ENCODE measurements at regions not wholly inside any gene's neighbourhood (a gene's known extent, or its start where the extent isn't known, plus 50 kb on each side); places are given as distances from the start of the nearest gene placed in this dataset.
A peak's percentile ranks its signal among the peaks of the same experiment; 100 is the strongest.

DNA sequence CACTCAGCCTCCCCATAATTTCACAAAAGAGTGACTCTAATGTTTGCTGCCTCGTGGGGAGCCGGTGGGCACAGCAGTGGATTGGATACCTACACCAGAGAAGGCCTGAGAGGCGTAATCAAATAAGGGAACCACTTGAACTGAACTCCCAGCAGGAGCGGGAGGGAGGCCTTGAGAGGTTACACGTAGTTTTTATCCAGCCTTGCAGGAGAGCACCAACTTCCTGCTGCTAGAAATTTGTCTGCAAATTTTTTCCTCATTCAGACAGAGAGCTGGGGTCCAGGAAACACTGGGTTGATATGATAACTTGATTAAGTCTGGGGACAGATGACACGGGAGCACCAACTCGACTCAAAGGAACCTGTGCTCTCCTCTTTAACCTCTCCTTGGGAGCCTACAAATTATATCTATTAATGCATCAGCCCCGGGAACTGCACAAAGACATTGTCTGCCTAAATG lies 69.8 kb downstream of the HES1 start:
- H3K9me3 ChIP-seq (ENCODE audit: control insufficient read depth, low read depth, low read length), result no peaks in the 10 kb centered on the region
- no peak overlapping the region for H4K91ac ChIP-seq (ENCODE audit: insufficient read length, low read depth, low read length)
- H3T11ph ChIP-seq (ENCODE audit: low read length), result no peak overlapping the region
- no peaks in the 10 kb centered on the region; the same call in 1 of the 2 replicates for H3K27me3 ChIP-seq (ENCODE audit: insufficient read depth, low read length)
- H2BK12ac ChIP-seq (ENCODE audit: insufficient read length, low read depth, low read length), result no peak overlapping the region
- H2BK20ac ChIP-seq (ENCODE audit: low read depth, low read length, poor library complexity, severe bottlenecking), result no peak overlapping the region
- Mint-ChIP-seq H3K27ac (no peak overlapping the region), H3K4me1 (peaks cover 26 to 30% of the 10 kb centered on the region in 2 experiments), H3K9me3 (no peaks in the 10 kb centered on the region; a peak in 1 of 5 replicates), H3K4me3 (no peak overlapping the region), H3K36me3 (ENCODE audit: insufficient read depth in 1 of 3, low read depth in 3 of 3) (no peaks in the 10 kb centered on the region), H3K27me3 (ENCODE audit: low read depth) (peaks cover 25% of the 10 kb centered on the region)
- H4K5ac ChIP-seq (ENCODE audit: insufficient read length, low read depth, low read length), result no peak overlapping the region
- no peak overlapping the region for H3K4ac ChIP-seq (ENCODE audit: low read depth, low read length)
- no peak overlapping the region for H3K4me2 ChIP-seq (ENCODE audit: insufficient read depth, insufficient read length, low read length)
- no peak overlapping the region for H2BK5ac ChIP-seq (ENCODE audit: insufficient read length, low read length)
- 0 out of 2 replicates have a peak, but pooled peaks cover 2% of the 10 kb centered on the region for H3K4me1 ChIP-seq (ENCODE audit: insufficient read depth, low read length)
- no peak overlapping the region for H3K56ac ChIP-seq (ENCODE audit: insufficient read length, low read depth, low read length)
- DNase-seq, result peak; percentile 50
- H3K79me2 ChIP-seq (ENCODE audit: insufficient read depth, low read length), result no peaks in the 10 kb centered on the region
- no peaks in the 10 kb centered on the region for H4K20me1 ChIP-seq (ENCODE audit: control insufficient read depth, insufficient read depth, insufficient read length)
- H3K18ac ChIP-seq (ENCODE audit: insufficient read length, low read depth, low read length), result no peak overlapping the region
- H3K79me1 ChIP-seq (ENCODE audit: insufficient read depth, low read depth, low read length, poor library complexity, severe bottlenecking), result no peaks in the 10 kb centered on the region
- no peak overlapping the region for H4K8ac ChIP-seq (replicated peaks; ENCODE audit: insufficient read length, low read depth, low read length)
- TF ChIP-seq, protein P1, sequence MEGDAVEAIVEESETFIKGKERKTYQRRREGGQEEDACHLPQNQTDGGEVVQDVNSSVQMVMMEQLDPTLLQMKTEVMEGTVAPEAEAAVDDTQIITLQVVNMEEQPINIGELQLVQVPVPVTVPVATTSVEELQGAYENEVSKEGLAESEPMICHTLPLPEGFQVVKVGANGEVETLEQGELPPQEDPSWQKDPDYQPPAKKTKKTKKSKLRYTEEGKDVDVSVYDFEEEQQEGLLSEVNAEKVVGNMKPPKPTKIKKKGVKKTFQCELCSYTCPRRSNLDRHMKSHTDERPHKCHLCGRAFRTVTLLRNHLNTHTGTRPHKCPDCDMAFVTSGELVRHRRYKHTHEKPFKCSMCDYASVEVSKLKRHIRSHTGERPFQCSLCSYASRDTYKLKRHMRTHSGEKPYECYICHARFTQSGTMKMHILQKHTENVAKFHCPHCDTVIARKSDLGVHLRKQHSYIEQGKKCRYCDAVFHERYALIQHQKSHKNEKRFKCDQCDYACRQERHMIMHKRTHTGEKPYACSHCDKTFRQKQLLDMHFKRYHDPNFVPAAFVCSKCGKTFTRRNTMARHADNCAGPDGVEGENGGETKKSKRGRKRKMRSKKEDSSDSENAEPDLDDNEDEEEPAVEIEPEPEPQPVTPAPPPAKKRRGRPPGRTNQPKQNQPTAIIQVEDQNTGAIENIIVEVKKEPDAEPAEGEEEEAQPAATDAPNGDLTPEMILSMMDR (conservative IDR thresholded peaks at IDR 0.05), result no peak
- no peak overlapping the region for H3K14ac ChIP-seq (ENCODE audit: insufficient read depth, low read length)
- H3K23me2 ChIP-seq (ENCODE audit: insufficient read length, low read depth, low read length, poor library complexity, severe bottlenecking), result no peaks in the 10 kb centered on the region
- H2BK120ac ChIP-seq (ENCODE audit: low read depth, low read length, poor library complexity, severe bottlenecking), result no peak overlapping the region
- no CpG with 5 or more reads among the region's 8 CpGs for WGBS (ENCODE audit: extremely low coverage, insufficient read length, low lambda C conversion rate)
- no peak overlapping the region for H2AFZ ChIP-seq (ENCODE audit: low read length)
- H3K9ac ChIP-seq (ENCODE audit: extremely low read depth, insufficient read length, low read length), result no peak overlapping the region
- no peak overlapping the region for H3K27ac ChIP-seq (ENCODE audit: insufficient read length, low read depth, low read length)
- no peak overlapping the region for H2BK15ac ChIP-seq (ENCODE audit: low read depth, low read length)
- H3K23ac ChIP-seq (ENCODE audit: insufficient read length, low read depth, low read length), result no peak overlapping the region
- H2AK5ac ChIP-seq (ENCODE audit: insufficient read length, low read length), result no peak overlapping the region

All from H9 (cell line).